IPS DF 6.9 (cell line): ENCODE measurements at regions not wholly inside any gene's neighbourhood (a gene's known extent, or its start where the extent isn't known, plus 50 kb on each side); places are given as distances from the start of the nearest gene placed in this dataset.

Source experiments
- DNase-seq: peaks from one replicate; pipeline ENCODE4 v3.0.0-alpha.2; 2013; ENCODE audit warnings: low read depth, low spot score
- H3K27ac ChIP-seq: one replicate; pipeline ENCODE4 v1.5.1; 2013; ENCODE audit warnings: low read length, control low read depth
- H3K27me3 ChIP-seq: 2 replicates; pipeline ENCODE4 v1.6.1; 2013; ENCODE audit warnings: mild to moderate bottlenecking, low read length; ENCODE audit not compliant: control insufficient read depth, insufficient read depth
- H3K36me3 ChIP-seq: 2 replicates; pipeline ENCODE4 v1.6.1; 2013; ENCODE audit warnings: low read length; ENCODE audit not compliant: control insufficient read depth, insufficient read depth
- H3K4me1 ChIP-seq: 2 replicates; pipeline ENCODE4 v1.6.1; 2013; ENCODE audit warnings: low read length; ENCODE audit not compliant: control insufficient read depth, insufficient read depth
- H3K4me3 ChIP-seq: 2 replicates; pipeline ENCODE4 v1.5.1; 2013; ENCODE audit warnings: mild to moderate bottlenecking, low read length
- H3K9me3 ChIP-seq: 2 replicates; pipeline ENCODE4 v1.6.1; 2013; ENCODE audit warnings: low read length, inconsistent platforms; ENCODE audit not compliant: control insufficient read depth, insufficient read depth
- WGBS: extraction: QIAGEN DNeasy Blood & Tissue Kit; methylation state at CpG from one replicate; pipeline ENCODE4 v1.1.7; 2013; ENCODE audit warnings: mixed read lengths, missing lambda C conversion rate; ENCODE audit not compliant: insufficient read length, insufficient coverage; 5-methylcytosine and 5-hydroxymethylcytosine counted together

DNA sequence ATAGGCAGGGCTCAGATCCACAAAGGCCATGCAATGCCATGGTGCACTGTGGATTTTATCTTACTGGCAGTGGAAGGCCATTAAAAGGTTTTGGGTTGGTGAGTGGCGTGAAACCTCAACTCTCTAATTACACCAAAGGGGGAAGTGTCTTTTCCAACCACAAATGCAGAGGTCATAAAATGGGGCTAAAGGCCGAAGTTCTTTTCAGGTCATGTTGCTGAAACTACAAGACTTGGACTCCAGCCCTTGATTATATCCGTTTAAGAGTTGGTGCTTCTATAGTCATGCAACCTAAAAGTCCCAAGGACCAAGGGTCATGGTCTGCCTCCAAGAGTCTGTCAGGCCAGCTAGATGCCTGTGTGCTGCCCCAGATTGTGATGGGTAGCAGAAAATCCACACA lies 434.3 kb downstream of the RAB38 start:
- Histone ChIP-seq H3K4me1 (no peaks in the 10 kb centered on the region), H3K36me3 (no peaks in the 10 kb centered on the region), H3K4me3 (no peak overlapping the region), H3K27me3 (no peaks in the 10 kb centered on the region), H3K27ac (no peak overlapping the region), H3K9me3 (no peaks in the 10 kb centered on the region)
- no peak for DNase-seq
- WGBS: no CpG with 5 or more reads among the region's 3 CpGs

DNA sequence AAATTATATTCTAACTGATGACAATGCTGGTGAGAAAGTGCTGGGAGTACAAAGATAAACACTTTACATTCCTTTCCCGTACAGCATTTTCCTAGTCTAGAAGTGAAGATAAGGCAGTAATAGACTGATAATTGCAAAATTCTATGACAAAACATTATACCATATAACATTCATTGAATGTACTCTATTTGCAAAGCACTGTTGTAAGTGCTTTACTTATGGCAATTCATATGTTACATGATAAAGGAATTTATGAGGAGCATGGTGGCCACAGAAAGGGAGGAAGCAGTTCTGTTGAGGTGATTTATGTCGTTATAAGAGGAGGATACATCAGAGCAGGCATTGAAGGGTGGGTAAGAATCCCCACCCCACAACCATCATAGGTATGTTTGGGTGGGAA lies 434.8 kb downstream of the RAB38 start:
- no peak for DNase-seq
- H3K4me3 ChIP-seq: no peak overlapping the region
- no peaks in the 10 kb centered on the region for H3K36me3 ChIP-seq
- no peak overlapping the region for H3K27ac ChIP-seq
- H3K4me1 ChIP-seq: no peaks in the 10 kb centered on the region
- no peaks in the 10 kb centered on the region for H3K27me3 ChIP-seq
- H3K9me3 ChIP-seq: no peaks in the 10 kb centered on the region
- no CpG with 5 or more reads among the region's 2 CpGs for WGBS

DNA sequence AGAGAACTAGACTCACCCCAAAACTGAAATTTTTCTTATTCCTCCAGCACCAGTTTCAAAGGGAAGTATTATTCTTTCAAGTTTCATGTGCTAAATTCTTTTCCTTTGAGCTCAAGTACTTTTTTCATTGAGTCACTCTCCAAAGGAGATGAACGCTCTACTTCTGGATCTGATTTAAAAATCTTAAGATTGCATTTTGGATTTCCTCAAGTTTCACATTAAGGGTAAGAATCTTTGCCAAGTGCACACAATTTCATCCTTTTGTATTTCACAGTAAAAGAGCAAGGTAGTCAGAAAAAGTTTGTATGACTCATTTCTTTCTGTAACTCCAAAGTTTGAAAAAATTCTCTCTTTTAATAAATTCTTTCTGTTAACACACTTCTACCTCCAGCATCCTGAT lies 435.5 kb downstream of the RAB38 start:
- DNase-seq: no peak
- Histone ChIP-seq H3K9me3 (no peaks in the 10 kb centered on the region), H3K4me3 (no peak overlapping the region), H3K27me3 (no peaks in the 10 kb centered on the region), H3K36me3 (no peaks in the 10 kb centered on the region), H3K4me1 (no peaks in the 10 kb centered on the region), H3K27ac (no peak overlapping the region)
- WGBS: no CpG with 5 or more reads among the region's 1 CpG

DNA sequence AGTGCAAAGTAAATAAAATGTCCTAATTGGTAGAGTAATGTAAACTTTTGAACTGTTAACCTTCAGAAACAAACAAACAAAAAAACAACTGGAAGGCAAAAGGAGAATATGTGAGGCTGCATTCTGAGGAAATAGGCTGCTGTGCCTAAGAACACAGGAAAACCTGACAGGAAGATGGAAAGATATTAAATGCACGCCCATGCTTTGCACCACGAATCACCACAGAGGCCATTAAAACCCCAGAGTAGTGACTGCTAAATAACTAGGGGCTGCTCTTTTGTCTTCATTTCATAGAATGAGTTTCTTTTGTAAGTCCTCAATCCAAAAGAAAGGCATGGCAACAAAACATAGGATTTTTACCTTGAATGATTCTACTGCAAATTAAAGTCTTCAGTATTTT lies 436.0 kb downstream of the RAB38 start:
- Histone ChIP-seq H3K36me3 (no peaks in the 10 kb centered on the region), H3K27ac (no peak overlapping the region), H3K4me3 (no peak overlapping the region), H3K9me3 (no peaks in the 10 kb centered on the region), H3K27me3 (no peaks in the 10 kb centered on the region), H3K4me1 (no peaks in the 10 kb centered on the region)
- DNase-seq: no peak
- WGBS: no CpG with 5 or more reads among the region's 2 CpGs

DNA sequence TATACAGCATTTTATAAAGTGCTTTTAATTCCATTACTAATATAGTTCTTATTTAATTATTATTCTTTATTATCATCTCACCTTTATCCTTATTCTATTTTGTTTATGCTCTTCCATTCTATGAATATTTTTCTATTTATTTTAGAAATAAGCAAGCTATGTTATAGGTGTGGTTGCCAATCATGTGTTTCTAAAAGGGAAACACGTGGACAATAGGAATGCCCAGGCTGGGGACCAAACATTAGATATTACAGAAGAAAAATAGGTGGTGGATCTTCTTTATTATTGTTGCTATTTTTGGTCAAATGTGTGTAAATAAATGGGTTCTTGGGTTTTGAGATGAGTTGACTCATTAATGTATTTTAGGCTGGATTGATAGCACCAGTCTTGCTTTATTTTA lies 438.3 kb downstream of the RAB38 start:
- no peak overlapping the region for H3K4me3 ChIP-seq
- DNase-seq: no peak
- no peaks in the 10 kb centered on the region for H3K4me1 ChIP-seq
- no peak overlapping the region for H3K27ac ChIP-seq
- WGBS: no CpG with 5 or more reads among the region's 1 CpG
- no peaks in the 10 kb centered on the region for H3K36me3 ChIP-seq
- H3K9me3 ChIP-seq: no peaks in the 10 kb centered on the region
- no peaks in the 10 kb centered on the region for H3K27me3 ChIP-seq

DNA sequence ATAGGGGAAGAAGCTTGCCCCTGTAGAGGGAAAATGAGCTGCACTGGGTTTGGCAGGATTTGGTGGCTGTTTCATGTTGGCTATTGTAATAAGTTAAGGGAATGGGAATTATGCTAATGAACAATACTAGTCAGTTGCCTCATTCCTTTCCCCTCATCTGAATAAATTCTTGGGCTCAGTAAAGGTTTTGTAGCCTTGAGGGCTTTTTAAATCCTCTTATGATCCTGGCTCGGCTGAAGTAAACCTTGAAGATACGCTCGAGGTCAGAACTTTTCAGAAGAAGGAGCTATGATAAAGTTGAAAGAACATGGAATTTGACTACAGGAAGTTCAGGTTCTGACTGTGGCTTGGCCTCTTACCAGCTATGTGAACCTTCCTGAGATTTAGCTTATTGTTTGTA lies 448.7 kb downstream of the RAB38 start:
- Histone ChIP-seq H3K4me3 (no peak overlapping the region), H3K27ac (no peak overlapping the region), H3K9me3 (no peaks in the 10 kb centered on the region), H3K27me3 (no peaks in the 10 kb centered on the region), H3K36me3 (no peaks in the 10 kb centered on the region), H3K4me1 (no peaks in the 10 kb centered on the region)
- no peak for DNase-seq
- WGBS: no CpG with 5 or more reads among the region's 3 CpGs

DNA sequence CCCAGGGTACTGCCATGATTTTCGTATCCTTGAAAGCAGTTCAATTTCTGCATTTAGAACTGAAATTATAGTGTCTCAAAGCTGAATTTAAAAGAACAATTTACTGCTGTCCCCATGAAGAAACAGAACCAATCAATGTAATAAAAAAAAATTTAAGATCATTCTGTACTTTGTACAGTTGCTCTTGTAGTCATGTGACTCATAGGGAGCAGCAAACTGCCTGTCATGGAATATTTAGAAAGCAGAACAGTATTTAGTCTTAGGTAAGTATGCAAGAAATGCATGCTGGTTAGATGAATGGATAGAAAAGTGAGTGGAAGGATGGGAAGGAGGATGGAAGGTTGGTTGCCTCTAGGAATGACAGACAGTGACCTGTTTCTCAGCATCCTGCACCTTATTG lies 450.9 kb downstream of the RAB38 start:
- Histone ChIP-seq H3K27me3 (no peaks in the 10 kb centered on the region), H3K4me1 (0 out of 2 replicates have a peak, but pooled peaks cover 1% of the 10 kb centered on the region), H3K4me3 (no peak overlapping the region), H3K27ac (no peak overlapping the region), H3K36me3 (no peaks in the 10 kb centered on the region), H3K9me3 (no peaks in the 10 kb centered on the region)
- no CpG with 5 or more reads among the region's 1 CpG for WGBS
- DNase-seq: no peak

DNA sequence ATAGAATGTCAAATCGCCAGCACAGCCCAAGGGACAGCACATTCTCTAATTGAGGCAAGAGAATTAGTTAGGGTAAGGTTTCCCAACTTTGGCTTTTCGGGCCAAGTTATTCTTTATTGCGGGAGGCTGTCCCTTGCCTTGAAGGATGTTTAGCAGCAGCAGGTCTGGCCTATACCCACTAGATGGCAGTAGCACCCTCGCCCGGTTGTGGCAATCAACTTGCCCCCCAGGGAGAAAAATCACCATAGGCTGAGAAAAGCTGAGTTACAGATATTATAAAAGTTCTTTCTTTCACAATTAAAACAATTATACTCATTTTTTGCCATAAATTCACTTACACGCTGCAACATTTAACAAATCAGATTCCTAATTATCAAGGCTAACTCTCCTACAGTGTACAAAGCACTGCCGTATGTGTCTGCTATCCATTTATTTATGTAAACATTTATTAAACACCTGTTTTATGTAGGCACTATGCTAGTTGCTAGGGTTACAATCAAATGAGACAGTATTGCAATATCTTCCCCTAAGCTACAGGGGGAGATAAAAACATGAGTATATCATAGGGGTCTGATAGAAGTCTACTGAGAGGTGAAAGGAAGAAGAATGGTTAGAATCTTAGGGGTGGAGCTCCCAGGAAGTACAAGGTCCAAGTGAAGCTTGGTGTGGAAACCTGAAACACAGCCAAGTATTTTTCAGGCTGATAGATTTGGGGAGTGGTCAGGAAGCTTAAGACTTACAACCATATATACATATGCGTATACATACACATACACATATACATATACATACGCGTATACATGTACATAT lies 452.3 kb downstream of the RAB38 start:
- peak; percentile 22 for DNase-seq
- WGBS: 100% methylated on average over 1 of the region's 10 CpGs
- Histone ChIP-seq H3K27ac (no peak overlapping the region), H3K4me1 (0 out of 2 replicates have a peak, but pooled peaks cover 1% of the 10 kb centered on the region), H3K27me3 (no peaks in the 10 kb centered on the region), H3K36me3 (no peaks in the 10 kb centered on the region), H3K9me3 (no peaks in the 10 kb centered on the region), H3K4me3 (no peak overlapping the region)

DNA sequence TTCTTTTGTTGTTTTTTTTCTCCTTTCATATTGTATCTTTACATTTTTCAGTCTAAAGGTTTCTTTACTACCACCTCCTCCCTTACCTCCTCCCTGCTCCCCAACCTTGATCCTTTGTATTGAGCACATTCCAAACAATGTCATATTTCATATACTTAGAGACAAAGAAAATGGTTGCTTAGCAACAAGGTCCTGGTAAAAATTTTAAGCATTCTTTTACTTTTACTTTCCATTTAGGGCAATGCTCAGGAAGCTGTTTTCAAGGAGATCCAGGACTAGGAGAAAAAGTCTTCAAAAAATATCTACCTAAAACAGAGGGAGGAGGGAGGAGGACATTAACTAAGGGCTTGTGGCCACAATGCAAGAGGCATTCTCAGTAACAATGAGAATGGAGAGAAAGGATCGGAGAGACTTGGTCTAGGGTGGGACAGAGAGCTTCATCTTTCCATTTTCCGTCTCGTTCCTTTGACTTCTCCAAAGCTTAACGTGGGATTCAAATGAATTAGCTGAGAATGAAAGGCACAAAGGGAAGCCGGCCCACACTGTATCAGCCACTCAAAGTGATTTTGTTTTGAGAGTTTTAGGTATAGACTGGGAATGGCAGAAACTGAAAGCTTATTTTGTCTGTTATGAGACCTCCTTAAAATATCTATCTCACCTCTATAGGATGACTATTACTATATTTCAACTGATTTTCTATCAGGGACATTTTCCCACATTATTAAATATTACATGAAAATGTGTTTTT lies 455.7 kb downstream of the RAB38 start:
- Histone ChIP-seq H3K27ac (no peak overlapping the region), H3K9me3 (no peaks in the 10 kb centered on the region), H3K4me3 (no peak overlapping the region), H3K36me3 (no peaks in the 10 kb centered on the region), H3K27me3 (no peaks in the 10 kb centered on the region), H3K4me1 (0 out of 2 replicates have a peak, but pooled peaks cover 1% of the 10 kb centered on the region)
- WGBS: no CpG with 5 or more reads among the region's 5 CpGs
- no peak for DNase-seq

DNA sequence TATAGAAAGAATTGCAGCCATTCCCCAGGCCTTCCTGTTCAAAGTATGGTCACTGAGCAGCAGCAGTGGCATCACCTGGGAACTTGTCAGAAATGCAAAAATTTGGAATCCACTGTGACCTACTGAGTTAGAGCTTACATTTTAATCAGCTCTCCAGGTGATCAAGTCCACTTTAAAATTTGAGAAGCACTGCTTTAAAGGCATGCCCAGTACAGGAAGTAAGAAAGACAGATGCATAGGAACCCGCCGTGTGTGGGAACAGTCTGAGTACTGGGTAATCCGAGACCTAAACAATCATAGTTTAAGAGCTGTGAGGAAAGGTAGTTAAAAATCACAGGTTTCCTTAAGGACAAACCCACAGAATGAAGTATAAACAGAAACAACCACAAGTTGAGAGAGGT lies 462.4 kb downstream of the RAB38 start:
- WGBS: no CpG with 5 or more reads among the region's 3 CpGs
- no peaks in the 10 kb centered on the region for H3K27me3 ChIP-seq
- no peak overlapping the region for H3K4me3 ChIP-seq
- peak; percentile 20 for DNase-seq
- H3K4me1 ChIP-seq: no peaks in the 10 kb centered on the region; the same call in 1 of the 2 replicates
- no peaks in the 10 kb centered on the region for H3K9me3 ChIP-seq
- H3K36me3 ChIP-seq: no peaks in the 10 kb centered on the region
- H3K27ac ChIP-seq: no peak overlapping the region
